C4-2B (cell line): ENCODE measurements at regions not wholly inside any gene's neighbourhood (a gene's known extent, or its start where the extent isn't known, plus 50 kb on each side); places are given as distances from the start of the nearest gene placed in this dataset.
A peak's percentile ranks its signal among the peaks of the same experiment; 100 is the strongest.

Source experiments
- H3K27ac ChIP-seq: fragments of 450-650 bp; 2 replicates; pipeline ENCODE4 v1.5.1; 2017
- ZFX ChIP-seq: fragments of 450-650 bp; IDR thresholded peaks from 2 replicates; pipeline ENCODE4 v1.6.1; 2017
- TF ChIP-seq, protein P1 (sequence below): fragments of 450-650 bp; conservative IDR thresholded peaks from 2 replicates; pipeline ENCODE4 v1.5.1; 2017; ENCODE audit warnings: mild to moderate bottlenecking

- H3K27ac ChIP-seq, result no peak overlapping the region
- TF ChIP-seq ZFX, result no peak
- TF ChIP-seq, protein P1, sequence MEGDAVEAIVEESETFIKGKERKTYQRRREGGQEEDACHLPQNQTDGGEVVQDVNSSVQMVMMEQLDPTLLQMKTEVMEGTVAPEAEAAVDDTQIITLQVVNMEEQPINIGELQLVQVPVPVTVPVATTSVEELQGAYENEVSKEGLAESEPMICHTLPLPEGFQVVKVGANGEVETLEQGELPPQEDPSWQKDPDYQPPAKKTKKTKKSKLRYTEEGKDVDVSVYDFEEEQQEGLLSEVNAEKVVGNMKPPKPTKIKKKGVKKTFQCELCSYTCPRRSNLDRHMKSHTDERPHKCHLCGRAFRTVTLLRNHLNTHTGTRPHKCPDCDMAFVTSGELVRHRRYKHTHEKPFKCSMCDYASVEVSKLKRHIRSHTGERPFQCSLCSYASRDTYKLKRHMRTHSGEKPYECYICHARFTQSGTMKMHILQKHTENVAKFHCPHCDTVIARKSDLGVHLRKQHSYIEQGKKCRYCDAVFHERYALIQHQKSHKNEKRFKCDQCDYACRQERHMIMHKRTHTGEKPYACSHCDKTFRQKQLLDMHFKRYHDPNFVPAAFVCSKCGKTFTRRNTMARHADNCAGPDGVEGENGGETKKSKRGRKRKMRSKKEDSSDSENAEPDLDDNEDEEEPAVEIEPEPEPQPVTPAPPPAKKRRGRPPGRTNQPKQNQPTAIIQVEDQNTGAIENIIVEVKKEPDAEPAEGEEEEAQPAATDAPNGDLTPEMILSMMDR, result no peak
These were observed 395.3 kb downstream of the BRD1 start for GRCh38 chr22:49432211-49432896.

DNA sequence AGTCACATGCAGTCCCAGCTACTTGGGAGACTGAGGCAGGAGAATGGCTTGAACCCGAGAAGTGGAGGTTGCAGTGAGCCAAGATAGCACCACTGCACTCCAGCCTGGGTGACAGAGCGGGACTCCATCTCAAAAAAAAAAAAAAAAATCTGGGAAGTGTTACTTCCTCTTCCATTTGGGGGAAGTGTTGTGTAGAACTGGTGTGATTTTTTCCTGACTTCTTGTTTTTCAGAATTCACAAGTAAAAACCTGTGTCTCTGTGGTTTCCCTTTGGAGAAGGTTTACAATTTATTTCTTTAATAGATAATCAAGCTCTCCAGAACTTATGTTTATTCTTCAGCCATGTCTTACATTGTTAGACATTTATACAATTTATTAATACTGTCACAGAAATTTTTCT is 396.1 kb downstream of the BRD1 start:
- no peak for TF ChIP-seq ZFX
- H3K27ac ChIP-seq, result no peak overlapping the region

- no peak overlapping the region for H3K27ac ChIP-seq
- TF ChIP-seq ZFX, result no peak
- TF ChIP-seq, protein P1, result peak; percentile 43
These were observed 398.6 kb downstream of the BRD1 start for GRCh38 chr22:49429066-49429465.

DNA sequence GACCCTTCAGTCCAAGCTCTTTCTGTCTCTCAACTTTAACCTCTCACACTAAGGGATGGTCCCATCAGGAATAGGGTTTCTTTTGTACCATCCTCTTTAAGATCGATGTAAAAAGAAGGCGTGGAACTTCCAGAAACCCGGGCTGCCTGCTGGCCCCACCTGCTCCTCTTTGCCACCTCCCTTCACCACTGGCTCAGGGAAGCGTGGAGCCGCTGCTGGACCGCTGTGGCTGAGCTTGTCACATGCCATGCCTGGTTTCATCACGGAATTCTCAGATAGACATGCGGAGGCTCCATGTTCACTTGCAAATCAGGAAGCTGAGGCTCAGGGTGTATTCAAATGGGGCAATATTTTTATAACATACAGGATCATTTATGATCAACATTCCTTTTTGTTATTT is 399.7 kb downstream of the BRD1 start:
- H3K27ac ChIP-seq, result no peak overlapping the region
- no peak for TF ChIP-seq ZFX
- TF ChIP-seq, protein P1, result no peak

DNA sequence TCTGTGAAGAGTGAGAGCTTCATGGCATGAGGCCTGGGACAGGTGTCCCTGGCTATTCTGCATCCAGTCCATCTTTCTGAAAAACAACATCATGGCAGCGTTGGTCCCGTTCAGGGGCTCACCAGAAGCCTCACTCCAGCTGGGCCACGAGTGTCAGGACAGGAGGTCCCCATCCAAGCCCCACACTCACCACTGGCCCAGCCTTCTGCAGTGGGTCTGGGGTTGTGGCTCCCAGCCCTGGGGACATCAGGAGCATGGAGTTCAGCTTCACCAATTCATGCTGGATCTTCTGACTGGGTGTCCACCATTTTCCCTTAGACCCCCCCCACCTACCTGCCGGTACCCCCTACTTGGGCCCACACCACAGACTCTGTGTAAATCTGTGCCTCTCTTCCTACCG is 400.3 kb downstream of the BRD1 start:
- TF ChIP-seq, protein P1, result no peak
- no peak for TF ChIP-seq ZFX
- H3K27ac ChIP-seq, result no peak overlapping the region

DNA sequence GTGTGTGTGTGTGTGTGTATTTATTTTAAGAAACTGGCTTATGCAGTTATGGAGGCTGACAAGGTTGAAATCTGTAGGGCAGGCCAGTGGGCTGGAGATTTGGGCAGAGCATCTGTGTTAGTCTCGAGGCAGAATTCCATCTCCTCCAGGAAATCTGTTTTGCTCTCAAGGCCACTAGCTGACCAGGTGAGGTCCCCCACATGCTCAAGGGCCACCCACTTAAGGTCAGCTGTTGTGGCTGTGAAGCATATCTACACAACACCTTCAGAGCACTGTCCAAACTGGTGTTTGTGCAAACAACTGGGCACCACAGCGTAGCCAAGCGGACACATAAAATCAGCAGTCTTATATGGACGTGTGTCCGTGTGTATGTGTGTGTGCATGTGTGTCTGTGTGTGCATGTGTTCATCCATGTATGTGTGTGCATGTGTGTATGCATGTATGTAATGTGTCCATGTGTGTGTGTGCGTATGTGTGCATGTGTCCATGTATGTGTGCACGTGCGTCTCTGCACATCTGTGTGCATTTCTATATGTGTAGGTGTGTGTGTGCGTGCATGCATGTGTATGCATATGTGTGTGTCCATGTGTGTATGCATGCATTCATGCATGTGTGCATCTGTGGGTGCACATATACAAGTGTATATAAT is 400.9 kb downstream of the BRD1 start:
- no peak overlapping the region for H3K27ac ChIP-seq
- TF ChIP-seq, protein P1, result no peak
- no peak for TF ChIP-seq ZFX

DNA sequence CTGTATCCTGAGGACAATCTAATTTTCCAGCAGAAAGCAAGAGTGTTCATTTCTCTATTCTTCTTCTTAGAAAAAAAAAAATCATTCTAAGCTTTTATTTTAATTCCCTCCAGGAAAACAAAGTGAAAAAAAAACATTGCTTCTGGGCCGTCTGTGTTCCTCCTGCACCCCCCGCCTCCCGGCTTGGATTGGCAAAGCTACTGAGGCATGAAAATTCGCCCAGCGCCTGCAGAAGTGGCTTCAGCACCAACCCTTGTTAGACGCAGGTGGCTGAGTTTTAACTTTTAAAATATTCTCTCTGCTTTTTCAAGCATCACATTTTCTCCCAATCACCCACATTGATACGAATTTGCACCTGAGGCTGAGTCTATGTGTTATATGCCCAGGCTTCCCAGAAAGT is 401.6 kb downstream of the BRD1 start:
- no peak for TF ChIP-seq ZFX
- TF ChIP-seq, protein P1, result no peak
- no peak overlapping the region for H3K27ac ChIP-seq

GRCh38 chr22:49425356-49425755 is 402.3 kb downstream of the BRD1 start:
- TF ChIP-seq, protein P1, result no peak
- TF ChIP-seq ZFX, result no peak
- no peak overlapping the region for H3K27ac ChIP-seq
